GM21526 (cell line): ENCODE measurements at regions not wholly inside any gene's neighbourhood (a gene's known extent, or its start where the extent isn't known, plus 50 kb on each side); places are given as distances from the start of the nearest gene placed in this dataset.
"Not testable (repeated sequence)": the region's sequence is repeated elsewhere in the genome, so short reads cannot be mapped to it uniquely, and the experiment has no call there.

Experiments
- ATAC-seq: cut with Tn5 transposase; IDR thresholded peaks from one replicate; pipeline ENCODE4 v1.9.1; 2021; ENCODE audit warnings: moderate library complexity; ENCODE audit not compliant: unreplicated experiment, low FRiP score

GRCh38 chr7:13604178-13604577 lies 385.3 kb downstream of the ETV1 start:
- no peak for ATAC-seq

- ATAC-seq = no peak
Observed at GRCh38 chr7:13610372-13610771, 379.1 kb downstream of the ETV1 start.

GRCh38 chr7:13615679-13616078 lies 373.8 kb downstream of the ETV1 start:
- no peak for ATAC-seq

DNA sequence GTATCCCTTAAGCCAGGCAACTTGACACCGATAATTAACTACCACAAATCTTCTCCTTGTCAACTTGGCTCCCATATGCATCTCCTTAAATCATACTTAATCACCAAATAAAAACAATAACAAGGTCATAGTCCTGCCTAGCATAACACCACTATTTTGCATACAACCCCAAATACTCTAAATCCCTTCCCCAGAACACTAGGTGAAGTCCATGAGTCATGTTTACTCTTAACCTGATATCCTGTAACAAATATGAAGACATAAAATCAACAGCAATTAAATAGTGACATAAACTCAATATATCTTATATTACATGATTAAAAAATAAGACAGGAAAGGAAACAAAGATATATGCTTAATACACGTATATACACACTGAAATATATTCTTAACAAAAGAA lies 362.0 kb downstream of the ETV1 start:
- no peak for ATAC-seq

DNA sequence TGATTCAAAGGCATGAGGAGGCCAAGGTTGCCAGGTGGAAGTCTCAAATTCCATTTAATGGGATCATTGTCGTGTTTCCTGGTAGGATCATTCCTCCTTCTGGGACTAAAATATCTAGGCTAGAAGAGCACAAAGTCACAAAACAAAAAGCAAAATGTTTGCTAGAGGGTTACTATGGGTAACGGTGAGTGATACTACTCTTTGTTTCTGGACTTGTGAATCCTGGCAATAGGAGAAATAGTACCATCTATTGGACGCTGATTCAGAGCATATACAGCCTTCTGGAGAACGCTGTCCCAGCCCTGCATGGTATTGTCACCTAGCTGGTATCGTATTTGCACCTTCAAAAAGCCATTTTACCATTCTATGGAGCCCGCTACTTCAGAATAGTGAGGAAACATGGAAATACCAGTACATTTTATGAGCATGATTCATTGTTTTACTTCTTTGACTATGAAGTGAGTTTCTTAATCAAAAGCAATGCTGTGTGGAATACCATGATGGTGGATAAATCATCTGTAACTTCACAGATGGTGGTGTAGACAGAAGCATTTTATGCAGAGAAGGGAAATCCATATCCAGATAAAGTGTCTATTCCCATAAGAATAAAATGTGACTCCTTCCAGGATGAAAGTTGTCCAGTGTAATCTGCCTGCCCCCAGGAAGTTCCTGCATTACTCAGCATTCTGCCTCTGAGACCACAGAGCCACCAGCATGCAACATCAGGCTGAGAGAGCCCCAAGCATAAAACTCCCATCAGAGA lies 361.0 kb downstream of the ETV1 start:
- no peak for ATAC-seq

DNA sequence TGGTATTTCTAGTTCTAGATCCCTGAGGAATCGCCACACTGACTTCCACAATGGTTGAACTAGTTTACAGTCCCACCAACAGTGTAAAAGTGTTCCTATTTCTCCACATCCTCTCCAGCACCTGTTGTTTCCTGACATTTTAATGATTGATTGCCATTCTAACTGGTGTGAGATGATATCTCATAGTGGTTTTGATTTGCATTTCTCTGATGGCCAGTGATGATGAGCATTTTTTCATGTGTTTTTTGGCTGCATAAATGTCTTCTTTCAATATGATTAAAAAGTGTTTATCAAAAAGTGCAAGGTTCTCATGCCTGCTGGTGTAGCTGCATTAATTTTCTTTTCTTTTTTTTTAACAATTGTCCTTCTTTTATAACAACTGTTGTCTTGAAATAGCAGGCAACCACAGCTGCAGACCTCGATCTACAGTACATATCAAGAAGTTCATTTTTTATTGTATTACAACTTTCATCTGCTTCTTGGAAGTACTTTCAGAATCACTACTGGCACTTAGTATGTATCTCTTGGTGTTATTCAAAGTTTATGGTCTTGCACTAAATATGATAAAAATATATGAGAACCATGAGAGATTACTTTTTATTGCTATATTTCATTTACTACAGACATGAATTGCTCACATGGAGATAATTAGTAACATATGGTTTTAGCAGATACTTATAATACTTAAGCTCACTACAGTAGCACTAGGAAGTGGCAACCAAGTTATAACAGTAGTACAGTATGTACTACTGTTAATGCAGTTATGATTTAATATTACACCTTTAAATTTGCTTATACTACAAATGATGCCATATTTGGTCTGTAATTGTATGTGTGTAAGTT lies 358.0 kb downstream of the ETV1 start:
- ATAC-seq = not testable (repeated sequence)

DNA sequence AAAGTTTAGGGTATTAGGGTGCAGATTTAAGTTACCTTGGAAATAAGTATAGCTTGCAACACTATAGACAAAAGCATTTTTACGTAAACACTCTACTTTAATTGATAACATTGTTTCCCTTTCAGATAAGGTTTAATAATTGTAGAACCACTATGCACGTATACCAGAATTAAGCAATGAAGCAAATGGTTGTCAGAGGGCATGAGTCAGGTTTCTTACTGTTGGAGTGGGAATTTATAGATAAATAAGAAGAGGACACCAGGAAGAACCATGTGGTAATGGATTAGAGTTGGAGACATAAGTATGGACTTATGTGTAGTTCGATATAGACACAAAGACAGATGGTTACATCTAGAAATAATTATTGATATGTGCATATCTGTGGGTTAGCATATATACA lies 355.6 kb downstream of the ETV1 start:
- no peak for ATAC-seq

- ATAC-seq = no peak
Observed at GRCh38 chr7:13639396-13639795, 350.1 kb downstream of the ETV1 start.

DNA sequence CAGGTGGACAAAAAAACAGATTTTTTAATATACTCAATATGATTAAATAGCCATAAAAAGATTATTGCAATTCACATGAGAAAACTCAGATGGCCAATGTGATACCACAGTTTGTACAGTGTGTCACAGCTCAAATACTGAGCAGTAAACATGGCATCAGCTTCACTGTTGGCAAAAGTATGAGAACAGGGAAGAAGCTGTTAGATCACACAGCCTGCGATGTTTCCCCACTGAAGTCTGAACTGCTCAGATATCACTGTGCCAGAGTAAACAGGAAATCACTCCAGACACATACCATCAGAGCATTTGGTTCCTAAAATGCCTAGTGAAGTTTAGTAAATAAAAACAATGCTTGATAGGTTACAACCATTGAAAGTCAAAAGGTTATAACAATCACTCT lies 347.8 kb downstream of the ETV1 start:
- ATAC-seq = no peak

- no peak for ATAC-seq
Observed at GRCh38 chr7:13651167-13651566, 338.3 kb downstream of the ETV1 start.

DNA sequence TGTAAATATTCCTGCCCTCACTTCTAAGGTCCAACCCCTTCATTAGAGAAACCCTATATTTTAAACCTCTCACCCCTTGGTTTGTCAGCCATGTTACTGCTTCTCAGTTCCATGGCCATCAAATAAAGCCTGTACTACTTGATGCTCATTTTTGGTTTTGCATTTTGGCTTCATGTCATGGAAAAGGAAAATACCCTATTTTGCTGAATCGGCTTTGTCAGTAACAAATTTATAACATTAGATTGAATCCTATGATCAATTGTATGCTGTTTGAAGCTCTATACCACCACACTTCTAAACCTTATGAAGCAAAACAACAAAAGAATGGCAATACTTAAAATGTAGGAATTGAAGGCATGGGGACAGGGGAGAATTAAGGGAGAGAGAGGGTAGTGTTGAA lies 333.1 kb downstream of the ETV1 start:
- no peak for ATAC-seq

DNA sequence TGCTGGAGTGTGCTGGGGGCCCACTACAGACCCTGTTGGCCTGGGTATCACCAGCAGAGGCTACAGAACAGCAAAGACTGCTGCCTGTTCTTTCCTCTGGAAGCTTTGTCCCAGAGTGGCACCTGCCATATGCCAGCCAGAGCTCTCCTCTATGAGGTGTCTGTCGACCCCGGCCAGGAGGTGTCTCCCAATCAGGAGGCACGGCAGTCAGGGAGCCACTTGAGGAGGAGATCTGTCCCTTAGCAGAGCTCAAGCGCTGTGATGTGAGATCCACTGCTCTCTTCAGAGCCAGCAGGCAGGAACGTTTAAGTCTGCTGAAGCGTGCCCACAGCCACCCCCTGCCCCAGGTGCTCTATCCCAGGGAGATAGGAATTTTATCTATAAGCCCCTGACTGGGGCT lies 316.2 kb downstream of the ETV1 start:
- ATAC-seq = no peak

DNA sequence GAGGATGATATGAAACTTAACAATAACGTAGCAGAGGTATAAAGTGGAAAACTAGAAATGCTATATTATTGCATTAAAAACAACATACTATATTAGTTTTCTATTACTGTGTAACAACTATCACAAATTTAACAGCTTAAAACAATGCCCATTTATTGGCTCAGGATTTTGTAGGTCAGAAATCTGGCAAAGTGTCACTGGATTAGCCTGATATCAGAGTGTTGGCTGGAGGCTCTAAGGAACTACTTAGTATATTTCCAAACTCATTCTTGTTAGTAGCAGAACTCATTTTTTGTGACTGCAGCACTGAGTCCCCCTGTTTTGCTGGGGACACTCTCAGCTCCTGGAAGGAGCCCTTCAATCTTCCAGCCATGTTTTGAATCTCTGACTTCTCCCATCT lies 306.8 kb downstream of the ETV1 start:
- no peak for ATAC-seq

DNA sequence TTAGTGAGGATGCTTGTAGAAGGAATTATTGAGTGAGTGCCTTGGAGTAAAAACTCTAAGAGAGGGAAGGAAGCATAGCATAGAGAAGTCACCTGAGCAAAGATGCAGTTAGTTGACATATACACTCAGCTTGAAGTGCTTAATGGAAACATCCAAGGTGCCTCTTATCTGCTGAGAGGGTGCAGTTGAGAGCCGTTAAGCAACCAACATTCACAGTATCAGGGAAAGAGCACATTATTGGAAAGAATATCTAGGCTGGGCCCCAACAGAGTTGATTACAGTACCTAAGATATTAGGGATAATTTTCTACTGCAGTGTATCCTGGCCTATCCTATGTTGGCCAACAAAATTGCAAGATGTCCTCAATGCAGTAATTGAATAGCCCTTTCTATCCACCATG lies 302.0 kb downstream of the ETV1 start:
- ATAC-seq = no peak

DNA sequence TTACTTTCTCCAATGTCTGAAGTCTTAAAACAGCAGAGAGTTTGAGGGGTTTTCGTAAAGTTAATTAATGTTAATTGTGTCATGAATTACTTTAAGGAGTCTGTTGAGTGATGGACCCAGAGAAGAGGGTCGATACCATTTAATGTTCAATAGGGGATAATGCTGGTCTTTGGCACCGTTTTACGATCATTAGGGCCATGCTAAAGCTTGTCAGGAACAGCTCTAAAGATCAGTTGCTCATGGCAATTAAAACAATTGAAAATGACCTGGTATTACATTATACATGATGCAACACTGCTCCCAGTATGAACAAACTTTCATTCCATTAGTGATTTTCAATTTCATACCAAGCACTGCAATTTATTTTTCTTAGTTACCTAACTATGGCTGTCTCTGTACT lies 296.9 kb downstream of the ETV1 start:
- ATAC-seq = no peak

DNA sequence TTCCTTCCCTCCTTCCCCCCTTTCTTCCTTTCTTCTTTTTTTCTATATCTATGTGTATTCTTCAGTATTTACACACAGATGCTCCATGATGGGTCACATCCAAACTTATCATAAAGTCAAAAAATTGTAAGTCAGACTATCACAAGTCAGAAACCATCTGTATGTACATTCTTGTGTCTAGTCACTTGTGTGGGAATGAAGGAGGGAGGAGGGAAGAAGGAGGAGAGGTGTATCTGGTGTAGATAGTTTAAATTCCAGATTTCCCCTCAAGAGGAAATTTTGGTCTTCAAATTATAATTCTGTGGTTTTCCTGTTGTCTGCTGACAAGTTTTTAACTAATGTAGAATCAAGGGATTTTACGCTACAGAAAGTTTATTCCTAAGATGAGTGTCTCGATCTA lies 287.2 kb downstream of the ETV1 start:
- no peak for ATAC-seq

DNA sequence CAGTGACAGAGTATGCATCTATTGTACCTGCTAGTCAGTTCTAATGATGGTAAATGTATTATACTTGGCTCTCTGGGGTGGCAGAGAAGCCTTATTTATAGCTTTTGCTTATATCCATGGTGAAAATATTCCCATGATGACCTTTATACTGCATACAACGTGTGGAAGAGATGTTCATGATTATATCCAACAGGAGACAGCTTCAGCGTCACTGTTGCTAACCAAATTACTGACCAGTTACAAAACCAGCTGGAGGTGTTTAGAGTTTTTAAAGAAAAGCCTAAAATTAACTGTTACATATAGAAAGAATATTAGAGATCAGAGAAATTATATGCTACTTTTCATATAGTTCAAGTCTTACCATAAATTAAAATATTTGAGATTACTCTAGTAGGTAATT lies 280.8 kb downstream of the ETV1 start:
- no peak for ATAC-seq

DNA sequence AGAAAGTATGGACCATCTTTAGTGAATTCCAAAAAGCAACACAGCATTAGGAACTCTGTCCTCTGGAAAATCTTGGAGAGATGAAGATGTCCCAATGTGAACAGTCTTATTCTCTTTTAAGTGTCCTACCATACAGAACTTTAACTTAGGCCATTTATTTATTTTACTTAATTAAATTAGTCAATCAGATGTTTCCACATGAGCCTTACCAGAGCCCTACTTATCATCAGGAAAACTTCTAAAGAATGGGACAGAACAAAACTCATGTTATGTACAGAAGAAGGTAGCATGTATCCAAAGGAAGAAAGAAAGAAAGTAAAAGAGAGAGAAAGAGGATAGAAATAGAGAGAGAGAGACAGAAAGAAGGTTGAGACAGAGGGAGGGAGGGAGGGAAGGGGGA lies 276.4 kb downstream of the ETV1 start:
- no peak for ATAC-seq

GRCh38 chr7:13715534-13715933 lies 273.9 kb downstream of the ETV1 start:
- ATAC-seq = no peak

DNA sequence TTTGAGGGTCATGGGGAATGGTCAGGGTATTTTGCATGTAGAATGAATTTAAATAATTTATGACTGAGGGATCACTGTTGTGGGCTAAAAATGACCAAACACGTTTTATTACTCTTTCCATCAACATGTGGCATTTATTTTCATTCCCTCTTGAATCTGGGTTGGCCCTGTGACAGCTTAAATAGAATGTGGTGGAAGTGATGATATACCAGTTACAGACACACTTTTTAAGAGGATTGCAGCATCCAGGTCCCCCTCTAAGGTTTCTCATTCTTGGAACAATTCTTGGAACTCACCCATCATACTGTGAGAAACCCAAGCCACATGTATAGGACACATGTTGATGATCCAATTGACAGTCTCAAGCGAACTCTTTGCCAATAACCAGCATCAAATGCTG lies 272.4 kb downstream of the ETV1 start:
- ATAC-seq = no peak

DNA sequence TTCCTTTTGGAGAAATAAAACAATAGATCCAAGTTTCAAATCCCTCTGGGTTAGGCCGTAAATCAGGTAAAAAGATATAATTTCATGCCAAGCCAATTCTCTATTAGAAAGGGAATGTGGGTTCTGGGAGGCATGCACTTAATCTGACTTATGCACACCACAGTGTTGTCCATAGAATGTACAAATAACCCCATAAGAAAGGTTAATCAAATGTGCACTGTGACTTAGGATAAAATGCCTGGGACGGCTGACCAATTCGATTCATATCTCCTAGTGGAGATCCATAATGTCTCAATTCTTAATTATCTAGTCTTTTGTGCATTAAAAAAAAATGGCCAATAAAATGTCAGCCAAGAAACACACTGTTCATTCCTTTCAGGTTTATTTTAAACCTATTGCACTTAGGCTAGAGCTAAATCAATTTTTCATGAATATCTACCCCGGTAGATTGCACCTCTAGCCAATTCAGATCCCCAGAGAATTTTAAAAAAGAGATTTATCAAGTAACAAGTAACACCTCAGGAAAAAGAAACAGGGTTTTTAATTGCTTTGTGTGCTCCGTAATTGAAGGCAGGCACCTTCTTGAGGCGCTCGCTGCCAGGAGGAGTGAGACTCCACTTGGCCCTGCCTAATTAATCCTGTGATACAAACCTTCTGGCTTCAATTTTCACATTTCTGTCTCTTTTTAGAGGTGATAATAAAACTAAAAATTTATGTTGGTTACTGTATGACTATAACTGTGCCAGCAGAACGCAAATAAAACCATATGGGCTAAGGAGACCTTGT lies 265.1 kb downstream of the ETV1 start:
- no peak for ATAC-seq
